Bone marrow (tissue), 2 donors: ENCODE measurements at regions not wholly inside any gene's neighbourhood (a gene's known extent, or its start where the extent isn't known, plus 50 kb on each side); places are given as distances from the start of the nearest gene placed in this dataset.
"Not testable (repeated sequence)": the region's sequence is repeated elsewhere in the genome, so short reads cannot be mapped to it uniquely, and the experiment has no call there.

ENCODE experiments used
- DNase-seq, 2 donors: peaks; one replicate each; lab custom pipeline; 2025; lab: John Stamatoyannopoulos, UW

DNA sequence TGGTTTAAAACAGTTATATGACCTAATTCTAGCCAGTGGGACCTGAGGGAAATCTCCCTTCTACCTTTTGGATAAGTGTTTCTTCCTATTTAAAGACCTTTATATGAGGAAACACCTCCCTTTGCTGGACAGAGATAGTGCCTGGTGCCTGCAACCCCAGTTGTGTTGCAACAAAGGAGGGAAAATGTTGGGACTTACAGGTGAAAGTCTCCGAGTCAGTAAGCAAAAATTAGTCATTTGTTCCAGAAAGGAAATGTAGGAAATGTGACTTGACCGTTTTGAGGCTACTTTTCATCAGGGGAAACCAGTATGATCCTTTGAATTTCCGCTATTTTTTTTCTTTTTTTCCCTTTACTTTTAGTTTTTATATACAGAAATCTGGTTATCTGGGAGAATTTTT lies 165.5 kb downstream of the DKK1 start:
- DNase-seq = no peak

GRCh38 chr10:52481986-52482555 lies 168.0 kb downstream of the DKK1 start:
- no peak for DNase-seq

- no peak for DNase-seq
These were observed 169.5 kb downstream of the DKK1 start for GRCh38 chr10:52483587-52483986.

GRCh38 chr10:52484206-52485065 lies 170.4 kb downstream of the DKK1 start:
- DNase-seq = no peak

DNA sequence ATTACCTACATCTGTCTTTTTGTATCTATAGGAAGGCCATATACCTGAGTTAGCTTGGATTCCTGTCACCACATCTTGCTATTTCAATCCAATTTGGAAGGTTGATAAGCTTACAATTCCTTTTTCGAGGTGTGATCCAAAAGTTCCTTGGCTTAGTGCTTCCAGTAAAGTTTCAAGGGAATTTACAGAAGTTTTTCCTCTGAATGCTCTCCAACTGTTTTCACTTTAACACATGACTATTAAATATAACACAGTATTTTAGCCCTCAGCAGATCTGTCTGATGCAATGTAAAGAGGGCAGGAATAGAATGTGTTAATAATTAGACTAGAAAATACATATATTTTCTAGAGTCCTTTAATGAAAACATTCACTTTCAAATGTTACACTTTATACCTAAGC lies 171.4 kb downstream of the DKK1 start:
- no peak for DNase-seq

- DNase-seq = no peak
These were observed 172.9 kb downstream of the DKK1 start for GRCh38 chr10:52486840-52487611.

DNA sequence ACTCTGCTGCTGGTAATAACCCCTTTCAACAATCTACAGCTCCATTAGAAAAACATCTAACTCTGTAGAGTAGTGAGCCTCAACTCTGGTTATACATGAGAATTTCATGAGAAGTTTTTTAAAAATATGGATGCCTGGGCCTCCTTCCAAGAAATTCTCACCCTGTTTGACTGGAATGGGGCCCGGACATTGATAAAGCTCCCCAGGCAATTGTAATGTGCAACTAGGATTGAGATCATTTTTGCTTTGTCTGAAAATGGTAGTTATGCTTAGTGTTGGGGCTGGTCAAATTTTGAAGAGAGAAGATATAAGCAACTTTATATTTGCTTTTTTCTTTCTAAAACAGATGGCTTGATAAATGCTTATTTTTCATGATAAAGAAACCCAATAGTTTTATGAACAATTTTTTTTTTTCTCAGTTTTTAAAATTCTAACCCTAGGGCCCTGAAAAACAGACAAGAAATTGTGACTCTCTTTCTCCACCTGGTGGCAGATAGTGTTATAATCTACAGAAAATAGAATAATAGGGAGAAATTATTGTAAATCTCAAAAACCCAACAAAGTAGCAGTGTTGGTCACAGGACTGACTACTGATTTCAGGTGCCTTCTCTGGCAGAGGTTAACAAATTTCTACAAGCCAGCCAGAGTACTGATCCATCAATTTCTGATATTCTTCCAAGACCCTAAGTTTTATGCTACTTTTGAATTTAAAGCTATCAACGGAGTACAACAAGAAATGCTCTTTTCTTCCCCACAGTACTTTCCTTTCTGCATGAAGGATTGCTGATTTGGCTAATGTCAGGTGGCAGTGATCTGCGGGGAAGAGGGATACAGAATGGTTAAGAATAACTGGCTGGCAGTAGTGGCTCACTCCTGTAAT lies 174.8 kb downstream of the DKK1 start:
- DNase-seq = no peak

- no peak for DNase-seq
These were observed 177.3 kb downstream of the DKK1 start for GRCh38 chr10:52491246-52491995.

GRCh38 chr10:52499281-52499680 lies 185.2 kb downstream of the DKK1 start:
- no peak for DNase-seq

GRCh38 chr10:52500476-52500875 lies 186.4 kb downstream of the DKK1 start:
- DNase-seq = no peak

DNA sequence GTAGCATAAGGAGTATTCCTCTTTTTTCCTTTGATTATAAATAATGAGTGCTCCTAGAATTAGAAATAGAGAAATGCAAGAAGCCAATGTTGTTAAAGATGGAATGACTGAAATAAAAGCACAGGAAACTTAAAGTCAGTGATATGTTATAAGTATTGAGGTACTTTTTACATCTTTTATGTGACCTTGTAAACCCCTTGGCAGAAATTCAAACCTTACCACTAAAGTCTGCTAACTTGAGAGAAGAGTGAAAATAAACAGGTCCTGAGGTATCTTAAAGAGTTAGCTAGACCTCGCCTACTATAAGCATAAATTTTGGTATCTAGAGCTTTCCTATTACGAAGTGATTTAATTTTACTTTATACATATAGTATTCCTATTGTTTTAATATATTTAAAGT lies 188.2 kb downstream of the DKK1 start:
- DNase-seq = no peak

- DNase-seq = not testable (repeated sequence)
These were observed 191.3 kb downstream of the DKK1 start for GRCh38 chr10:52505341-52505740.

GRCh38 chr10:52514481-52514880 lies 200.4 kb downstream of the DKK1 start:
- no peak for DNase-seq

GRCh38 chr10:52517012-52517411 lies 202.9 kb downstream of the DKK1 start:
- no peak for DNase-seq

DNA sequence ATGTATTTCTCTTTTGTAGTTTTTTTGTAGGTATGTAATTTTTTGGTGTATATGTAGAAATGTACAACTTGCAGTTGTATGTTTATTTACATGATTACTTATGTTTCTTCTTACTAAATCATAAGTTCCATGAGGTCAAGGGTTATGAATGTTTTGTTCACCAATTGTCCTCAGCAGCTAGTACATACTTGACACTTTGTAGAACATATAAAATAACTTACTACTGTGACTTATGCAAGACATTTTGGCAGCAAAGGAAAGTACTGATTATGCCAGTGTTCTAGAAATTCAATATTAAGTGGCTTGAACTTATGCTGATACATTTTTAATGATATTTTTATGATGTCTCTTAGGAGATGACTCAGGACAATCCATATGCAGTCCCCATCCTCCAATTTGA lies 209.6 kb downstream of the DKK1 start:
- no peak for DNase-seq

GRCh38 chr10:52525761-52526160 lies 211.7 kb downstream of the DKK1 start:
- DNase-seq = no peak

DNA sequence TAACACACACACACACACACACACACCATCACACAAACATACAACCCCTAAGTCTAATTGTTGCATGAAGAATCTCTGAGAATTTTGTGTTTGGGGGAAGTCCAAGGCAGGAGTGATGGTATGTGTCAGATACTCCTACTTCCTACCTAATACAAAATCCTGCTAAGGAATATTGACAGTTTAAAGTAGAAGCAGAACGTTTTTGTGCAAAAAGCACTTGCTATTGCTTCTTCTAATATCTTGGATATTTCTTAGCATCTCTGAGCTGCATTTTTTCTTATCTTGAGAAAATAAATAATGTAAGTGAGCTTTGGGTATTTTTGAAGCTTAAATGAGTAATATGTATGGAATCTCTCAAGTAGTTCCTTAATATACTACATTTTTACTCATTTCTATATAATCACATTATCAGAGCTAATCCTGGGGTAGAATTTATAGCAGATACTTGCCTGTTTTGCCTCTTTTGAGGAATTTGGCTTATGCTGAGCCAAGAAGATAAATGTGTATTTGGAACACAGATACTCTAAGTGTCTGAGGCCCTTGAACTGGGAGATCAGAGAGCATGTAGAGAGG lies 212.3 kb downstream of the DKK1 start:
- no peak for DNase-seq

DNA sequence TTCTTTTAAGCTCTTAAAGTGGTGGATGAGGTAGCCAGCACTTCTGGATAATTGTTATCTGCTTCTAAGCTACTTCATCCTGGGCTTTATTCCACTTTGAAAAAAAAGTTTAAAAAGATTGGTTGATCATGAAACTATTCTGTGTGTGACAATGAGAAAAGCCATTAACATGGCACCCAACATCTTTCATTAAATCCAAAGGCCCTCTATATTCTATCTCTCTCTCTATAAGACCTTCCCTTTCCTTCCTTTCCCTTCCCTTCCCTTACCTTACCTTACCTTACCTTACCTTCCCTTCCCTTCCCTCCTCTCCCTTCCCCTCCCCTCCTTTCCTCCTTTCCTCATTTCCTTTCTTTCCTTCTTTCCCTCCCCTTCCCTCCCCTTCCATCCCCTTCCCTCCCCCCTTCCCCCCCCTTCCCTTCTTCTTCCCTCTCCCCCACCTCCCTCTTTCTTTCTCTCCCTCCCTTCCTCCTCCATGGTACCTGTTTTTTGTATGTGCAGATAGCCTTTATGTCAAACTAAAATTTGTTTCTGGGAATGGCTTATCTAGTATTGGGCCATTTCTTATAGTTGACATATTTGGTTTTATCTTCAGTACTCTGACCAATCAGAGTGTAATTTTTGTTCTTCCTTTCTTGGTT lies 218.7 kb downstream of the DKK1 start:
- no peak for DNase-seq

DNA sequence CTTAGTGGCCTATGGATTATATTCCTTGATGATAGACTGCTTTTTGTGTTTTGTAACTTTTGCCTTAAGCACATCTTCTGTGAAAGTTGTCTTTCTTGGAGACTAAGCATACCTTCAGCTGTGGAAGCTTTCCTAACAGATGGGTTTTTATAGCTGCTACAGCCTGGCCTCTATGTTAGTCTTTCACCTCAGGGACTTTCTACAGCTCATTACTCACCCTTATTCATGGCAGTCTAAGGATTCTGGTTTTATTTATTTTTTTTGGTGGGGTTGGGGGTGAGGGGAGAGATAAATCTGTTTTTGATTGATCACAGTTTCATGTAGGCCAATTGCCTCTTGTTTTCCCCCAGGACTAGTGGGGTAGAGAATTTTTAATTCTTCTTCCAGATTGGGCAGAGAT lies 219.9 kb downstream of the DKK1 start:
- no peak for DNase-seq

- DNase-seq = no peak
These were observed 225.4 kb downstream of the DKK1 start for GRCh38 chr10:52539463-52539862.
